HG02938 (cell line): ENCODE measurements at regions not wholly inside any gene's neighbourhood (a gene's known extent, or its start where the extent isn't known, plus 50 kb on each side); places are given as distances from the start of the nearest gene placed in this dataset.
"Not testable (repeated sequence)": the region's sequence is repeated elsewhere in the genome, so short reads cannot be mapped to it uniquely, and the experiment has no call there.

Source experiments
- ATAC-seq: cut with Tn5 transposase; IDR thresholded peaks from one replicate; pipeline ENCODE4 v1.9.1; 2021; ENCODE audit warnings: mild to moderate bottlenecking, moderate library complexity; ENCODE audit not compliant: unreplicated experiment

DNA sequence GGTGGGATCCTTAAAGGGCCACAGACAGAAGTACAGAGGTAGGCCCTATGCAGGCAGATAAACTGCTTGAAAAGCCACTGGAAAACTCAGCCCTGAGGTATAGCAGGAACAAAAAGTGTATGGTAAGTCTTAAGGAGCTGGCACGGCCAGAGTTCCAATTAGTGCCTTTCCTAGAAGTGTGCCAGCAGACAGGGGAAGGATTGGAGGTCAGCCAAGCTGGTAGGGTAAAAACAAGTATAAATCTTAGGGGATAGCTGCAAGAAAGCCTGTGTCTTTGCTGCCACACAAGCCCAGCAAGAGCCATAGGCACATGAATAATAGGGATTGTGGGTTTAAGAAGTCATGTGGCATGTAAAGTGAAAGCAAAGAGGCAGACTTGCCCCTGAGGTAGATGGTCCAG, 582.5 kb downstream of the PLOD2 start:
- no peak for ATAC-seq

DNA sequence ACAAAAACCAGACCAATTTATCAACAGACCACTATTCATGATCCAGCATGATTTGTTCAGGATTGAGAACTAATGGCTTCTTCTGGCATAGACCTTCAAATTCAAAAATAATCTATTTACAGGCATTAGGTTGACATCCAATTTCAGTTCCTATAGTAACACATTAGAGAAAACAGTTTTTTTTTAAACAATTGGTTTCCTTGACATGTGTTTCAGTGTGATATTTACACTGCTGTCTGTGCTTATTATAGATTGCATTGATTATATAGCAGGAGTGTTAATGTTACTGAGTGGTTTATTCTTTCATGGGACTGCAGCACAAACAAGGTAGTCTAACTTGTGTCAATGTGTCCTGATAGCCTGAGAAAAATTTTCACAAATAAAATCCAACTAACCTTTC, 579.3 kb downstream of the PLOD2 start:
- ATAC-seq = no peak

- no peak for ATAC-seq
Observed at GRCh38 chr3:145604851-145605250, 556.1 kb downstream of the PLOD2 start.

GRCh38 chr3:145620002-145620401, 541.0 kb downstream of the PLOD2 start:
- ATAC-seq = no peak

DNA sequence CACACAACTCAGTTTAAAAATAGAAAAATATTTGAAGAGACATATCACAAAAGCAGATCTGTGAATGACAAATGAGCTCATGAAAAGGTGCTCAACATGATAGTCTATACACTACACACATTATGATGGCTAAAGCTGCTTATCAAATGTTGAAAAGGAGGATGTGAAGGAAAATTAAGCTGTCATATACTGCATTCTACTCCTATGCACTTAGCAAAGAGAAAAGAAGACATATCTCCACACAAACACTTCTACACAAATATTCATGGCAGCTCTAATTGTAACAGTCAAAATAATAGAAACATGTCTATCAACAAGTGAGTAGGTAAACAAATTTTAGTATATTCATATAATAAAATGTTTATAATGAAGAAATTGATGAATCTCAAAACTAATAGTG, 540.5 kb downstream of the PLOD2 start:
- ATAC-seq = no peak

DNA sequence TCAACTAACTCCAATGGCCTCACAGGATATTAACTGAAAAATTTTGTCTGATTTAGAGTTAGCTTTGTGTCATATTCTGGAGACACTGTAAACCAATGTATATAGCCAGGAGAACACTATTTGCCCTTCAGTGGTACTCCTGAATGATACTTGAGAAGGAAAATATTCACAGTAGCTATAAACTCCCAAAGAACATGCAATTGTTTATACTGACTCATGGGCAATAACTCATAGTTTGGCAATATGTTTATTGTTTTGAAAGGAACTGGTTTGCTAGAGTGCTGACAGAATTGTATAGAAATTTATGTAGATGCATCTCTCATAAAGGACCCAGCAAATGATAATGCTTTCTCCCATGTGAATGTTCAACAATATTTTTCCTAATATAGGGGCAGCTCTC, 537.6 kb downstream of the PLOD2 start:
- ATAC-seq = no peak

- no peak for ATAC-seq
Observed at GRCh38 chr3:145628211-145628610, 532.8 kb downstream of the PLOD2 start.

GRCh38 chr3:145637105-145637504, 523.9 kb downstream of the PLOD2 start:
- no peak for ATAC-seq

- no peak for ATAC-seq
Observed at GRCh38 chr3:145639003-145639606, 521.9 kb downstream of the PLOD2 start.

DNA sequence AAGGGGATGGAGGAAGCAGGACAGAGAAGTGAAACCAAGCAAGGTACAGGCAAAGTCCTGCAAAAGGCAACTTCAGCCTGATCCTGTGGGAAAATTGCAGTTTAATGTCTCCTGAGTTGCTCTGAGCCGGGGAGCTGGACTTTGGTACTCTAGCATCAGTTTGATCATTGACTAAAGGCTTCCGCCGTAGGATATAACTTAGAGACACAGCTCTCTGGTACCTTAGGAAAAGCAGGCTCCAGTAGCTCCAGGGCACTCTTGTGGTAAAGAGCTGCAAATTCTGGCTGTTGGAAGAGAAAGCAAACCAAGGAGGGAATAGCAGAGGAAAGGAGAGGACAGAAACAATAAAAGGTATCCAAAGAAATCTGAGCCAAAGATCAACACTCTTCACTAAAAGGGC, 521.1 kb downstream of the PLOD2 start:
- ATAC-seq = no peak

- no peak for ATAC-seq
Observed at GRCh38 chr3:145648396-145648795, 512.6 kb downstream of the PLOD2 start.

GRCh38 chr3:145649368-145649887, 511.6 kb downstream of the PLOD2 start:
- no peak for ATAC-seq

DNA sequence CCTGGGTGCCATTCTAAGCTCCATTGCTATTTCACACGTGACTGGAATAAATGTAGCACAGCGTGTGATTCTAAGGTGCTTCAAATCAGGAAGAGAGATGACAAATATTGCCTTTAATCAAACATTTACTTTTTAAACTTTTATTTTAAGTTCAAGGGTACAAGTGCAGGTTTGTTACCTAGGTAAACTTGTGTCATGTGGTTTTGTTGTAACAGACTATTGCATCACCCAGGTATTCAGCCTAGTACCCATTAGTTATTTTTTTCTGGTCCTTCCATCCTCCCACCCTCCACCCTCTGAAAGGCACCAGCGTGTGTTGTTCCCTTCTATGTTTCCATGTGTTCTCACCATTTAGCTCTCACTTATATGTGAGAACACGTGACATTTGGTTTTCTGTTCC, 510.8 kb downstream of the PLOD2 start:
- ATAC-seq = no peak

- no peak for ATAC-seq
Observed at GRCh38 chr3:145671121-145671520, 489.9 kb downstream of the PLOD2 start.

- no peak for ATAC-seq
Observed at GRCh38 chr3:145673838-145674237, 487.1 kb downstream of the PLOD2 start.

DNA sequence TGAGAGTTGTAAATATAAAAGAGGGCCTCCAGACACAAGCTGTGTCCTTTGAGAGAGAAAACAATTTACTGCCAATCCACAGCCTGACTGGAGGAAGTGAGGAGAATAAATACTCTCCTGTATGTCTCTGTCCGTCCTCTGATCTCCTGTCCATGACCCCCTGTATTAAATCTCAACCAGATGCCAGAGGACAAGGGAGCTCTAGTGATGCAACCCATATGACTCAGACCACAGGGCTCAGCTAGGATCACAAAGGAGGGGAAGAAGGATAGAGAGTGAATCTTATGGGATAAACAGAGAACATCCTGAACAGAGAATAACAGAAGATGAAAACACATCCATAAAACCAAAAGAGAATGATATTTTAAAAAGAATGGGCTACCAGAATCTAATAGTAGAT, 482.6 kb downstream of the PLOD2 start:
- no peak for ATAC-seq

GRCh38 chr3:145681181-145681580, 479.8 kb downstream of the PLOD2 start:
- ATAC-seq = no peak

DNA sequence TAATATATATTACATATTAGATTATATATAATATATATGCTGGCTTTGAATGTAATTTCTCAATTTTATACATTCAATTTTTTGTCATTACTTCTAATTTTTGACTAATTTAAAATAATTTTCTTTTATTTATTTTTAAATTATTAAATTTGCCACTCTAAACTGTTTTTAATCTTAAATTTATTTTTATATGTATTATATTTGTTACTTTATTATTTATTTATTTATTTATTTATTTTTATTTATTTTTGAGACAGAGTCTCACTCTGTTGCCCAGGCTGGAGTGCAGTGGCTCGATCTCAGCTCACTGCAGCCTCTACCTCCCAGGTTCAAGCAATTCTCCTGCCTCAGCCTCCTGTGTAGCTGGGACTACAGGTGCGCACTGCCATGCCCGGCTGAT, 473.0 kb downstream of the PLOD2 start:
- not testable (repeated sequence) for ATAC-seq

DNA sequence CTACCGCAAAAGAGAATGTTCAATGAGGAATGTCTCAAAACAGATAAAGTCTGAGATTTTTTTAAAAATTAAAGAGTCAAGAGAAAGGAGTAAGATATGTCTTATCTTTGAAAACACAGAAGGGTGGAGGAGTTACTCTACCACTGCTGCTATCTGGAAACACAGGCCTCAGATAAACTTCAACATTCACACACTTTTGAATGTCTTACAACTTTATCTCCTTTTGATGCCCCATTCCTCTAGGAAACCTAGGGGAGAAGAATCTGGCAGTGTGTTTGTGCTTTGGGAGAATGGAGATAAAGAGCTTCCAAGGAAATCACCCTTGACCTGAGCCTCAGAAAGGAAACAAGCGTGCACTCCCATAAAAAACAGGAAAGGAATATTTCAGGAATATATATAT, 468.2 kb downstream of the PLOD2 start:
- no peak for ATAC-seq

GRCh38 chr3:145696011-145696410, 465.0 kb downstream of the PLOD2 start:
- no peak for ATAC-seq

GRCh38 chr3:145698250-145698649, 462.7 kb downstream of the PLOD2 start:
- ATAC-seq = no peak

GRCh38 chr3:145698749-145699148, 462.2 kb downstream of the PLOD2 start:
- ATAC-seq = no peak

GRCh38 chr3:145704020-145704419, 457.0 kb downstream of the PLOD2 start:
- no peak for ATAC-seq
